Esophagus muscularis mucosa (tissue), 4 donors: ENCODE measurements at regions not wholly inside any gene's neighbourhood (a gene's known extent, or its start where the extent isn't known, plus 50 kb on each side); places are given as distances from the start of the nearest gene placed in this dataset.

Experiments
- DNase-seq: peaks from one replicate; pipeline ENCODE4 v3.0.0-alpha.2; 2017; ENCODE audit errors: extremely low spot score
- H3K27ac ChIP-seq, 4 donors: fragments of 200-600 bp; sonication (generic); replicated peaks in 1 of 4; 1 replicate in 3 of 4; 2 replicates in 1 of 4; pipeline ENCODE4 v1.5.1; 2016 to 2019; ENCODE audit warnings: mild to moderate bottlenecking in 1 of 4
- H3K27me3 ChIP-seq, 4 donors: fragments of 200-600 bp; sonication (generic); one replicate each; pipeline versions ENCODE4 v1.5.1 to v1.6.0; 2016 to 2019
- H3K36me3 ChIP-seq, 4 donors: fragments of 200-600 bp; sonication (generic); one replicate each; pipeline ENCODE4 v1.5.1; 2016 to 2019
- H3K4me1 ChIP-seq, 4 donors: fragments of 200-600 bp; sonication (generic); one replicate each; pipeline ENCODE4 v1.5.1; 2016 to 2019
- H3K4me3 ChIP-seq, 4 donors: fragments of 200-600 bp; sonication (generic); 1 replicate in 2 of 4; 2 replicates in 2 of 4; pipeline ENCODE4 v1.5.1; 2016 to 2019; ENCODE audit warnings: mild to moderate bottlenecking in 4 of 4, moderate library complexity in 1 of 4
- H3K9me3 ChIP-seq, 4 donors: fragments of 200-600 bp; sonication (generic); 1 replicate in 3 of 4; 2 replicates in 1 of 4; pipeline ENCODE4 v1.5.1; 2016 to 2019
- CTCF ChIP-seq, 3 experiments: fragments of 200-600 bp in 2 of 3; fragments of 450-650 bp in 1 of 3; sonication (generic) in 2 of 3; IDR thresholded peaks; one replicate each; pipeline ENCODE4 v1.5.1; 2017 to 2019; ENCODE audit warnings: antibody characterized with exemption in 3 of 3, mild to moderate bottlenecking in 2 of 3, moderate library complexity in 1 of 3
- EP300 ChIP-seq: sonication (generic); formaldehyde crosslinking; IDR thresholded peaks from one replicate; pipeline ENCODE4 v1.6.1; 2017; ENCODE audit warnings: antibody characterized with exemption
- POLR2A ChIP-seq: fragments of 450-650 bp; IDR thresholded peaks from one replicate; pipeline ENCODE4 v1.6.1; 2017; ENCODE audit warnings: antibody characterized with exemption, moderate library complexity, mild to moderate bottlenecking, low read depth
- POLR2AphosphoS5 ChIP-seq, 2 donors: sonication (generic); formaldehyde crosslinking; IDR thresholded peaks; one replicate each; pipeline ENCODE4 v1.6.1; 2017; ENCODE audit warnings: antibody characterized with exemption in 2 of 2
- WGBS: methylation state at CpG from one replicate; pipeline ENCODE4 v1.1.5; 2018; 5-methylcytosine and 5-hydroxymethylcytosine counted together
- intact Hi-C: fragments of 100-400 bp; cut with DNase I; formaldehyde crosslinking; loops from one replicate; pipeline ENCODE4 v1.15.1; 2023
- small RNA-seq, 3 donors: library from RNA; depleted of rRNA; stranded (forward); fragments of <200 nt; gene quantifications; one replicate each; pipeline ENCODE3, GENCODE V24; 2016

- Histone ChIP-seq H3K4me3 (no peak overlapping the region), H3K27ac (no peak overlapping the region), H3K27me3 (no peaks in the 10 kb centered on the region), H3K36me3 (no peaks in the 10 kb centered on the region), H3K9me3 (no peaks in the 10 kb centered on the region), H3K4me1 (peaks cover 0 to 4% (median 2%) of the 10 kb centered on the region in 4 donors)
- 74% methylated on average over 5 of the region's 5 CpGs for WGBS
- DNase-seq: no peak
- intact Hi-C loops: no loop called here
- TF ChIP-seq EP300: no peak
- TF ChIP-seq CTCF (IDR thresholded peaks at IDR 0.05): no peak
- TF ChIP-seq POLR2A: no peak
- TF ChIP-seq POLR2AphosphoS5 (IDR thresholded peaks at IDR 0.05): no peak
These were observed 52.8 kb upstream of the ELK3 start for GRCh38 chr12:96141216-96141912.

DNA sequence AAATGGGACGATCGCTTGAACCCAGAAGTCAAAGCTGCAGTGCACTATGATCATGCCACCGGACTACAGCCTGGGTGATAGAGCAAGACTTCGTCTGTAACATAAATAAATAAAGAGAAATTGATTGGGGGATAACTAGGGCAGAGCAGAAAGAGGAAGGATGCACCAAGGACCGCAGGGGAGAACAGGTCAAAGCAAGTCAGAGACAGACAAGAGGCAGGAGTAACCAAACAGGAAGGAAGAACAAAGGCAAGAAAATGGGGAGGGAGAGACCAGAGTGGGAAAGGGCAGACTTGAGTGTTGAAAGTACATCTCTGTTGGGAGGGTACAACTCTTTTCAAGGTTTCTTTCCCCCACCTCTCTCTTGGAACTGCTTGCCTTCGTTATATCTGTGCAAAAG, 50.8 kb upstream of the ELK3 start:
- TF ChIP-seq POLR2A (no peak), EP300 (no peak), POLR2AphosphoS5 (IDR thresholded peaks at IDR 0.05) (no peak), CTCF (IDR thresholded peaks at IDR 0.05) (no peak)
- WGBS: 50% methylated on average over 6 of the region's 6 CpGs
- intact Hi-C loops: no loop called here
- H3K4me3 ChIP-seq: no peak overlapping the region
- peaks cover 0 to 4% (median 0%) of the 10 kb centered on the region in 4 donors for H3K4me1 ChIP-seq
- H3K36me3 ChIP-seq: no peaks in the 10 kb centered on the region
- H3K27ac ChIP-seq: no peak overlapping the region
- no peaks in the 10 kb centered on the region for H3K9me3 ChIP-seq
- no peaks in the 10 kb centered on the region for H3K27me3 ChIP-seq
- no peak for DNase-seq

GRCh38 chr12:96143827-96144565, 50.2 kb upstream of the ELK3 start:
- H3K36me3 ChIP-seq: no peaks in the 10 kb centered on the region
- intact Hi-C loops: no loop called here
- DNase-seq: no peak
- 66% methylated on average over 6 of the region's 6 CpGs for WGBS
- H3K4me1 ChIP-seq: peaks cover 0 to 4% (median 0%) of the 10 kb centered on the region in 4 donors
- H3K4me3 ChIP-seq: no peak overlapping the region
- H3K27ac ChIP-seq: no peak overlapping the region
- TF ChIP-seq POLR2A (no peak), POLR2AphosphoS5 (IDR thresholded peaks at IDR 0.05) (no peak), EP300 (no peak)
- no peaks in the 10 kb centered on the region for H3K27me3 ChIP-seq
- H3K9me3 ChIP-seq: no peaks in the 10 kb centered on the region

Small RNAs in the stretch of these regions (small RNA-seq; reads per million reads assigned to genes)
- 0 reads per million in 3 donors for gene RN7SL88P
